HG02938 (cell line): ENCODE measurements at regions not wholly inside any gene's neighbourhood (a gene's known extent, or its start where the extent isn't known, plus 50 kb on each side); places are given as distances from the start of the nearest gene placed in this dataset.
"Not testable (repeated sequence)": the region's sequence is repeated elsewhere in the genome, so short reads cannot be mapped to it uniquely, and the experiment has no call there.

Source experiments
- ATAC-seq: cut with Tn5 transposase; IDR thresholded peaks from one replicate; pipeline ENCODE4 v1.9.1; 2021; ENCODE audit warnings: mild to moderate bottlenecking, moderate library complexity; ENCODE audit not compliant: unreplicated experiment

DNA sequence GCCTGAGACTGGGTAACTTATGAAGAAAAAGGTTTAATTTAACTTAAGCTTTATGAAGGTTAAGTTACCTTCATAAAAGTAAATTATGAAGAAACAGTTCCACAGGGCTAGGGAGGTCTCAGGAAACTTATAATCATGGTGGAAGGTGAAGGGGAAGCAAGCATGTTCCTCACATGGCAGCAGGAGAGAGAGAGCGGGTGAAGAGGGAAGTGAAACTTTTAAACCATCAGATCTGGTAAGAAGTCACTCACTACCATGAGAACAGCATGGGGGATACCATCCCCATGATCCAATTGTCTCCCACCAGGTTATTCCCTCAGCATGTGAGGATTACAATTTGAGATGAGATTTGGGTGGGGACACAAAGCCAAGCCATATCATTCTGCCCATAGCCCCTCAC lies 944.7 kb upstream of the NDST4 start:
- no peak for ATAC-seq

DNA sequence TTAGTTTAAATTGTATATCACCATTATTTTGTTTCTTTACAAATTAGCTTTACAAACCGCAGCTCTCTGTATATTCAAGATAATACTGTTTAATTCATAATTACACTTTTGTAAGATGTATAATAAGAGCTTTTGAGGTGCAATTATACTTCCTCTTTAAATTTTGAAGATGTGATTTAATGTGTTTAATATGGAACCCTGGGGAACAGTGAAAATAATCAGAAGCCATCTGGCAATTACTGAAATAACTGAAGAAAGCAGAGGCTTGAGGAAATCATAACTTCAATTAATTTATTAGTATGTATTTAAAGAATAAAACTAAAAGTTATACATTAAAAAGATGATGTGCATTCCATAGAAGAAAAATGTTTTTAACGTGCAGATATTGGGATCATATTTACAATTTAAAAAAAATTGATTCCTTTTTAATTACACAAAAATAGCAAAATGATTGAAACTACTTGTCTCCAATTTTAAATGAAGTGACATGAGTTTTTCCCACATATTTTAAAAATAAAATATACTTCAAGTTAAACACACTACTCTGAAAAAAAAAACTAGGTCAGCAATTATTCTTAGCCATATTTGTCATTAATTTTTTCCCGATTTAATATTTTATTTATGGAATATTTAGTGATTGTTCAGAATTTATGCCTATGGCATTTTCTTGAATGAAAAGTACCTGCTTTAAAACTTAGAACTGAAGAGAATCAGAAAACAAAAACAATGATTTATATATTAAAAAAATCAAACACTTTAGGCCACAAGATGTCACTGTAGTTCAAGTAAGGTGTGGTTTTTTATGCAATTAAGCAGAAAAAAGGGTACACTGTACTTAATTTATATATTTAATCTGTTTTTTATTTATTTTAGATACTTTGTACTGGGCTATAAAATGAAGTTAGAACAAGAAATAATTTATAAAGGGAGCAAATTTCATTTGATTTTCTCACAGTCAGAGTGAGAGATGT lies 942.7 kb upstream of the NDST4 start:
- no peak for ATAC-seq

DNA sequence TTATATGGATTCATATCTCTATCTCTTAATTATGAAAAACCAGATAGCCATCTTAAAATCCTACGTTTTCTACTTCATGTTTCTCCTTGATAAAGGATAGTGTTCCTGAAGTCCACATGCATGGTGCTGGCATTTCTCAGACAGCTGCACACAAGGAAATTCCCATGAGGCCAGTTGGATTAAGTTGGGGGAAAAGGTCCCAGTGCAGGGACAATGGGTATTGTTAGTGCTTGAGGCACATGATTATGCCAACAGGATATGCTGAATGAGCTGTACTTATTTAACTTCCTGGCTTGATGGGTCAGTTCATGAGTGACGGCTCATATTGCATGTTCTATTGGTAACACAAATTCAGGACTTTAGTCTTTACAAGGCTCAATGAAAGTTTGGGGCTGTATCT lies 913.9 kb upstream of the NDST4 start:
- ATAC-seq = no peak

DNA sequence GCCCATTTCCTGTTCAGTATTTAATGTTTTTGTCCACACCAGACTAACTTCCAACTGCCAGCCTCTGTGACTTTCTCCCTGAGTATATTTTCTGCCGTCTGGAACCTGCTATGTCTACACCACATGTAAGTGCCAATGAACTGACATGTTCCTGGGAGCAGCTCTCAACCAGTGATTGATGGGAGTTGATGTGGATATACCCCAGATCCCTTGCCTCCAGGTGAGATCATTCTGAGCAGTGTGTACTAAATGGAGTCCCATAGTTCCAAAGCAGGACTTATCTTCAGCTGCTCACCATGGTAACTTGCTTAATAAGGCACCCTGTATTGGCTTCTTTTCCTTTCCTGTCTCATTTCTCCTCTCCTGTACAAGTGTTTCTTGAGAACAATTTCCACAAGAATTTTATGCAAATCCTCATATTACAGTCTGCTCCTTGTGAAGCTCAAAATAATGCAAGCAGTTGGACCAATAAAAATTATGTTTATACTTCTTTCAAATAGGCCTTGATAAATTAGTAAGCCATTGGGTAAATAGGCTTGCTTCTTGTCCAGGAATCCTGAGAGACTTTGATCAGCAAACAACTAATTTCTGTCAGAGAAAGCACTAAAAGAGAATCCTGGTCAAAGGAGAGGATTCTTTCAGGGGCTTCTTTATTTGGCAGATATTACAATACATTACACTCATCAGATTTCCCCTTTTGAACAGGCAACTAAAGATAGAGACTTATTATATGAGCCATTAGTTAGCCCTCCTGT lies 911.7 kb upstream of the NDST4 start:
- ATAC-seq = no peak

DNA sequence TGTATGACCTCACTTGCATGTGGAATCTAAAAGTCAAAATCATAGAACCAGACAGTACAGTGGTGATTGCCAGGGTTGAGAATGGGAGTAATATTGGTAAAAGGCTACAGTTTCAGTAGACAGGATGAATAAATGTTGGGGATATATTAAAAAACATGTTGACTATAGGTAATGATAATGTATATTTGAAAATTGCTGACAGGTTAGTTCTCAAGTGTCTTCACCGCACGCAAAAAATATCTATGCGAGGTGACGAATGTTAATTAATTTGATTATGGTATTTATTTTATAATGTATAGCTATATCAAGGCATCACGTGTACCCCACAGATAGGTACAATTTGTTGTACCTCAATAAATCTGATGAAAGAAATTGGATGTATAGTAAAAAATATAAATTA lies 909.6 kb upstream of the NDST4 start:
- no peak for ATAC-seq

DNA sequence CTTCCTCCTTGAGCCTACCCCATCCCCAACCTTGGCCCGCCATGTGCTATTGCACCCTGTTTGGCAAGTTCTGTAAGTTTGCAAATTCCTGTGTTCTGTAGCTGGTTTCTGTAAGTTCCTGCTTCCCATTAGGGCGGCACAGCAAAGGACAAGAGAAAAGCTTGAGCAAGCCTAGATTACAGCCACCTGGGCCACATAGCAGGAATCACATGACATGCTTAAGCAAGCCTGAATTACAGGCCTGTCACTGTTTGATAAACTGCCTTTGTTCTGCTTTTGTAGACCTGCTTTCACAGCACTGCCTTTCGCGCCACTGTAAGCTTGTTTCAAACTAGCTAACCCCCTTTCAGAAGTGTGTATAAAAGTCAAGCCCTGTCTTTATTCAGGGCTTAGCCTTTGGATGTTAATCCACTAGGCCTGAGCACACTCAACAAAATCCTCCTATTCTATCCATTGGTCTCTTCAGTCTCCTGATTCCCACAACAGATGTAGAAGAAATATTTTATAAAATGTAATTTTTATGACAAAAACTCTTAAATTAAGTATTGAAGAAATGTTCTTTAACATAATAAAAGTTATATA lies 906.8 kb upstream of the NDST4 start:
- ATAC-seq = no peak

DNA sequence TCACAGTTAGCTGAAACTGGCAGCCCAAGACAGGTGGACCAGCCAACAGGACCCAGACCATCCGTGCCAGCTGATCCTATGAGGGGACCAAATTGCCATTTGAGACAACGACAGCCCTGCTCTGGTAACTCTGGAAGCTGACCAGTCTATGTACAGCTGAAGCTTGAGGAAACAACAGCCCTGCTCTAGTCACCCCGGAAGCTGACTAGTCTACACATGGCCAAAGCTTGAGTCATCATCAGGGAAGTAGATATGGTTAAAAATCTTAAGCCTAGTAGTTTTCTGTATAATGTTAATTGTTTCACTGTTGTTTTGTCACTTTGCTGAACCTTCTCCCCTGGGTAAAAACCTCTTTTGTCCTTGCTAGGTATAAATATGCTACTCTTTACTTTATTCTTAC lies 905.4 kb upstream of the NDST4 start:
- no peak for ATAC-seq

DNA sequence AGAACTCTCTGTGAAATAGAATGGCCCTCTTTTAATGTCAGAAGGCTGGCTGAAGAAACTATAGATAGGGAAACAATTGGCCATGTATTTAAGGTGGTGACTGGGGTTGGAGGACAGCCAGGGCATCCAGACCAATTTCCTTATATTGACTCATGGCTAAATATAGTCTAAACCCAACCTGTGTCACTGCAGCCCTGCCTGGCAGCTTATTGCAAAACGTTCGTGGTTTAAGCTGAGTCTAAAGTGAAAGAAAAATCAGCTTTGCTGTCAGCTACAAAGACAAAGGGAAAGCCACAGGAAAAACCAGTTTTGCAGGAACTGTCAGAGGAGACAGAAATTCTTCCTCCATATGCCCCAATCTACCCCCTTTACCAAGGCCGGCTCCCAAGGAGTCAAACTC lies 902.8 kb upstream of the NDST4 start:
- ATAC-seq = no peak

DNA sequence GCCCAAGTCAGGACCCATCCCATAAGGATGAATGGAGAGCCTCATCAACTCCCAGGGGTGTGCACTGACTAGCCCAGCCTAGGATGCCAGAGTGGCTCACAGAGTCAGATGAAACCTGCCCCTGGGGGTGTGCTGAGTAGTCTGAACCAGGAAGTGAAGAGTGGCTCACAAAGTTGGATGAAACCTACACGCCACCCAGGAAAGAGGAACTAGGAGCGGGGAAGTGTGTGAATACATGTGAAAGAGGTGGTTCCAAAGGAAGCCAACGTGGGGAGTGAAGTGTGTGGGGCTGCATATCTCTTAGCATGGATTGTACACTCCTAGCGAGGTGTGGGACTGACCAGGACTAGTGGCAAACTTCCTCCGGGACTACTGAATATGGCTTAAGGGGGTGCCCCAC lies 902.1 kb upstream of the NDST4 start:
- ATAC-seq = no peak

DNA sequence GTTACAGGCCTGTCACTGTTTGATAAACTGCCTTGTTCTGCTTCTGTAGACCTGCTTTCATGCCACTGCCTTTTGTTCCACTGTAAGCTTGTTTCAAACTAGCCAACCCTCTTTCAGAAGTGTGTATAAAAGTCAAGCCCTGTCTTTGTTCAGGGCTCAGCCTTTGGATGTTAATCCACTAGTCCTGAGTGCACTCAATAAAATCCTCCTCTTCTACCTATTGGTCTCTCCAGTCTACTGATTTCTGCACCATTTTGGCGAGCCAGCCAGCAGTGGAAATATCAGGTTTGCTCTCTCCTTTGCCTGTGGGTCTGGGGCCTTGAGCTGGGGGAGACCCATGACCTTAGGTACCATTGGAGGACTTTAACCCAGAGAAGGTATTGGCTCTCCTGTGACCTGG lies 901.6 kb upstream of the NDST4 start:
- ATAC-seq = no peak

DNA sequence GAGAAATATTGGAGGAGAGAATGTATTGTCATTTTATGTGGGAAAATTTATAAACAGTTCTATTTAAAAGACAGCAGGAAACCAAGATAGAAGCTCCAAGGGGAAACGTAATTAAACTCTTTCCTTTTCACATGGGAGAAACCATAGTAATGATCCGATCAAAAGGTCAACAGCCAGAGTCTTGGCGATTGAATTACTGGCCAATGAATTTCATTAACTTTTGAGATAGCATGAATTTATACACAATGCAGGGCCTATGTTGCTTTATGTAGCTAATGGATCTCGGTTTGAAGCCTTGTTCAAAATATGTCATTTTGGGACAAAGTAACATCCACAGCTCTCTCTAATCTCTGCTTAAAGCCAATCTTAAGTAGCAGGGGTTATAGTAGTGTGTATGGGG lies 897.5 kb upstream of the NDST4 start:
- ATAC-seq = no peak

DNA sequence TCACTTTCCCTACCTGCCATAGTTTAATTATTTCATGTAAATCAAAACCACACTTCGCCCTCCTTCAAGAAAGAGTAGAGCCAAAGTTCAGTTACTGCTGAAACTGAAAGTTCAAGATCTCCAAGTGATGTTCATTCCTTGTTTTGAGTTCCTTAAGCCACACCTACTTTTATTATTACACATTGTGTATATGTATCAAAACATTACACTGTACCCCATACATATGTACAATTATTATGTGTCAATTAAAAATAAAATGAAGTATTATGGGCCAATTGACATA lies 892.3 kb upstream of the NDST4 start:
- ATAC-seq = no peak

DNA sequence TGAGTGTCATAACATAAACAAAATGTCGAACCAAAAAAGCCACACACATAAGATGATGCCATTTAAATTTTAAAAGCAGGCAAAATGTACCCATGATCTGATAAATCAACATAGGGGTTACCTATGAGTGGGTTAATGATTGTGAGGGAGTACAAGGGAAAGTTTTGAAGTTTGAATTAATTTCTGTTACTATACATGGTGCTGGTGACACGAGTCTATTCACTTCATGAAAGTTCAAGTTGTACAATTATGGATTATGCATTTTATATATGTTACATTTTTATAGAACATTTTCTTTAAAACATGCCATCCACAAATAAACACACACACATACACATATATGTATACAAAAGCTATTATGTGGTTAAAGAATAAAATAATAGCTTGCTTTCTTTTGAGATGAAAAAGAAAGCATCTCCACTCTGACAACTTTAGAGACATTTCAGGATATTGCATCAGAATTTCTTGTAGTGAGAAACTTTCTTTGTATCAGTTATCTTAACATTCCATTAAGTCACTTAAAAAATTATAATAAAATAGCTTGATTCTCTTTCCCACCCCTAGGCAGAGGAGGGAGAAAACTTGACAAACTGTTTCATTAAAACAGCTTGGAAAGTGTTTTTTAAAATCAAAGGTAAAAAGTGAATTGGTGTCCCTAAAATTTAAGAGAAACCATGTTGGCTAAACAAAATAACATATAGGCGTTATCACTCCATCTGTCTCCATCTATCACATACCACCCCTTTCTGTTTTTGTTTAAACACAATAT lies 891.8 kb upstream of the NDST4 start:
- no peak for ATAC-seq

DNA sequence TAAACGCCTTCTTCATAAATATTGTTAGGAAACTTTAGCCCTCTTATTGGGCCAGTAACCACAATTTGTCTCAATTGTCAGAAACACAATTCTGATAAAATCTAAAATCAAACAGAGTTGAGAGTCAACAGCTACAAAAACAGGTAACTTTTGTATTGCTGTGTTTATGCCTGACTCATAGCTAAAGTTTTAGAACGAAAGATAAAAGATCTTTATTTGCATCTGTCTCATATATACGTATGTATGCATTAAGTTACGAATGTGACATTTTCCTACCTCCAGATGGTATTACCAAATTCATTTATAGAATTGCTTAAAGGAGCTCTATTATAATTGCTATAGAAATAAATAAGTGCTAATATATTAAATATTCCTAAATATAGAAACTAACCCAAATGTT lies 887.9 kb upstream of the NDST4 start:
- no peak for ATAC-seq

DNA sequence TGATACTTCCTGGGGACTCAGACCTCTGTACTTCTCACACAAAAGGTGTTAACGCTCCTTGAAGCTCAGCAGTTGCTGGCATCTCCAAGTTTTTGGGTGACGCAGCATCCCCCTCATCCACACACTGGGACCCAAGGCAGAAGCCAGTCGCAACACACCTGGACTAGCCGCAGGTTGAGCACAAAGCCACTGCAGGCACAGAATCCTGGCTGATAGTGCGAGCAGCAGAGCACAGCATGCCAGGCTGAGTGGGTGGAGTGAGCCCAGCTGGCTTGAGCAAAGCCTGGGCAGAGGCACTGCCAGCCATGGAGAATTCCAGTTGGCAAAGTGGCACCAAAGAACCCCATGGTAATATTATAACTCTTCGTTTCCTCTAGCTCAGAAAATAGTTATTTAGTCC lies 873.2 kb upstream of the NDST4 start:
- no peak for ATAC-seq

DNA sequence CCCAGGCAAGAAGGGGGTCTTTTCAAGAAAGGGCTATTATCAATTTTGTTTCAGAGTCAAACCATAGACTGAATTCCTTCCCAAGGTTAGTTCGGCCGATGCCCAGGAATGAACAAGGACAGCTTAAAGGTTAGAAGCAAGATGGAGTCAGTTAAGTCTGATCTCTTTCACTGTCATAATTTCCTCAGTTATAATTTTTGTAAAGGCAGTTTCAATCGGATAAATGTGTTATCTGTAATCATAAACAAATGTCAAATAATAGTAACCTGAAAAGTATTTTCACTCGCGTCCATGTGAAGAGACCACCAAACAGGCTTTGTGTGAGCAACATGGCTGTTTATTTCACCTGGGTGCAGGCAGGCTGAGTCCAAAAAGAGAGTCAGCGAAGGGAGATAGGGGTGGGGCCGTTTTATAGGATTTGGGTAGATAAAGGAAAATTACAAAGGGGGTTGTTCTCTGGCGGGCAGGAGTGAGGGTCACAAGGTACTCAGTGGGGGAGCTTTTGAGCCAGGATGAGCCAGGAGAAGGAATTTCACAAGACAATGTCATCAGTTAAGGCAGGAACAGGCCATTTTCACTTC lies 862.1 kb upstream of the NDST4 start:
- ATAC-seq = not testable (repeated sequence)

DNA sequence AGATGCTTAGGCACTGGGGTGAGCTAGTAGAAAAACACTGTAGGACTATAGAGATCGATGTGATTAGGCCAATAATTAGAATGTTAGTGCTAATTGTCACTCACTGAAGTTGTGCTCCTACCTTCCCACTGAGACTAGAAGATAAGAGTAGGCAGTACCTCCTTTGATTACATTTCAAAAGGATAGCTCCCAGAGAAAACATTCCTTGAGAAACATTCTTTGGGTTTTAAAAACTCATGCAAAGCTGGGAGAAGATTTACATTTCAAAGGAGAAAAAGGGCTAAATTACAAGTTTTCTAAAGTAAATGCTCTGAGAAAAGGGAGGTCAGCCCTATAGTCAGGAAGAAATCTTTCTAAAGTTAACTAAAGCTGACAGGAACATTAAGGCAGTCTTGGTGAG lies 860.3 kb upstream of the NDST4 start:
- ATAC-seq = no peak

DNA sequence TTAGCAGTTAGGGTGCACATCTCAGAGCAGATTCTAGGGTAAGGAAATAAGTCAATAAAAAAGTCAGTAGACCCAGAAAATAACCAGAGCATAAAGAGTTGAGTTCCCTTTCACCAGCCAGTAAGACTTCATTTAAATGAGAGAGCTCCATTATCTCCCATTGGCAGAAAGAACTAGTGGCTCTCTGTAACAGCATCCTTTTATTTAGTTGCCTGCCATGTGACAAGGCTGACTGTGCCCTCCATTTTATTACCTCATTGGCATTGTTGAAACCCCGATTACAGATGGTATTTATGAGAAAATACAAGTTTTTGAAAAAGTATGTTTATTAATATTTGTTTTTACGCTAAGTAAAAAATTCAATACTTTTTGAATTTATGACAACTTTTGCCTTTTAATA lies 859.5 kb upstream of the NDST4 start:
- no peak for ATAC-seq

DNA sequence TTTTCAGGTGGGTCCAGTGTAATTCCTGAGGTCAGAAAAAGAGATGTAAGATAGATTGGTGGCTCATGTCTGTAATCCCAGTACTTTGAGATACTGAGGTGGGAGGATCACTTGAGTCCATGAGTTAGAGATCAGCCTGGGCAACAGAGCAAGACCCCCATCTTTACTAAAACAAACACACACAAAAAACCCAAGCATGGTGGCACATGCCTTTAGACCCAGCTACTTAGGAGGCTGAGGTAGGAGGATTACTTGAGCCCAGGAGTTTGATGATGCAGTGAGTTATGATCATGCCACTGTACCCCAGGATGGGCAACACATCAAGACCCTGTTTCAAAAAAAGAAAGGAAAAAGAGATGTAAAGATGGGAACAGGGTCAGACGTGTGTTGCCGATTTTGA lies 857.4 kb upstream of the NDST4 start:
- no peak for ATAC-seq

DNA sequence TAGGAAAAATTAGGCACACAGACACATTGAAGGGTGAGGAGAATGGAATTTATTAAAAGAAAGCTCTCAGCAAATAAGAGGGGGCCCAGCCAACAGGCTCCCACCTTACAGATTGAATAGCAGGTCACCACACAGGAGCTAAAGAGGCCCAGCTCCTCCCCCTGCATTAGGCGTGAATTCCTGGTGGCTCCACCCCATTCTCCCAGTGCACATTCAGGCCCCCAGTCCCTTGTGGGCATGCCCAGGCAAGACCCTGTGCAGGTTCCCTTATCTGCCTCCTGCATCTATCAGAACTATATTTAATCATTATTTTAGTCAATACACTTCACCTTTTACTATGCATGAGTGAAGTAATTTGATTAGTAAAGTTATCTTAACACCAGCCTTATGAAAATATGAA lies 856.3 kb upstream of the NDST4 start:
- no peak for ATAC-seq

DNA sequence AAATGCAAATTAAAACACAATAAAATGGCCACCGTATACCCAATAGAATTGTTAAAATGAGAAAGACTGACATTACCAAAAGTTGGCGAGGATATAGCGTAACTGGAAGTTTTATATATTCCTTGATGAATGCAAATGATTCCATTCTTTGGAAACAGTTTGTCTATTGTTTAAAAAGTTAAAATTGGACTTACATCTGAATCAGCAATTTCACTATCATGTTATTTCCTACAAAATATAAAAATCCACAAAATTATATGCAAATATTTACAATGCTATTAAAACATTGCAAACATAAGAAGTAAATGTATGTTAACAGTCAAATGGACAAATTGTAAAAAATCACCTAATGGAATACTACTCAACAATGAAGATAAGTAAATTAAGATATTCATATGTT lies 852.2 kb upstream of the NDST4 start:
- ATAC-seq = no peak
